Right cardiac atrium (tissue), 5 donors: ENCODE measurements at regions not wholly inside any gene's neighbourhood (a gene's known extent, or its start where the extent isn't known, plus 50 kb on each side); places are given as distances from the start of the nearest gene placed in this dataset.
"Not testable (repeated sequence)": the region's sequence is repeated elsewhere in the genome, so short reads cannot be mapped to it uniquely, and the experiment has no call there.

Experiments used
- ATAC-seq, 2 donors: fragments of 200-7000 bp; cut with Tn5 transposase; one replicate each; pipeline versions ENCODE4 v1.8.0 to v1.9.1; 2020; ENCODE audit warnings: moderate library complexity in 2 of 2, mild to moderate bottlenecking in 1 of 2
- DNase-seq, 3 donors: peaks; one replicate each; pipeline ENCODE4 v3.0.0-alpha.2; 2020
- H3K27ac ChIP-seq: one replicate; pipeline ENCODE4 v1.5.1; 2013; ENCODE audit warnings: mild to moderate bottlenecking, low read length, control low read depth, moderate library complexity
- H3K27me3 ChIP-seq: one replicate; pipeline ENCODE4 v1.6.1; 2013; ENCODE audit not compliant: control insufficient read depth, insufficient read depth
- H3K4me1 ChIP-seq: one replicate; pipeline ENCODE4 v1.6.1; 2013; ENCODE audit warnings: low read length; ENCODE audit not compliant: control insufficient read depth, insufficient read depth
- H3K4me3 ChIP-seq: one replicate; pipeline ENCODE4 v1.5.1; 2013; ENCODE audit warnings: low read length, control low read depth
- H3K9me3 ChIP-seq: one replicate; pipeline ENCODE4 v1.6.1; 2013; ENCODE audit warnings: low read length; ENCODE audit not compliant: control insufficient read depth
- WGBS: extraction: QIAGEN DNeasy Blood & Tissue Kit; methylation state at CpG from one replicate; pipeline ENCODE4 v1.1.7; 2013; 5-methylcytosine and 5-hydroxymethylcytosine counted together
- intact Hi-C, 4 donors: fragments of 100-400 bp; cut with DNase I; formaldehyde crosslinking; loops; one replicate each; pipeline versions ENCODE4 v1.11.0 to v1.14.0; 2022 to 2023
- donor health status: healthy with polysubstance abuse.
- donor health status: DM: no; HTN: yes; CAD: no.
- donor health status: DM: no; HTN: no; CAD: no.
- donor health status: DM: no; HTN: yes; CAD: no; lungs with severe emphysema.
- donor health status: DM: yes; HTN: yes; CAD: no.

DNA sequence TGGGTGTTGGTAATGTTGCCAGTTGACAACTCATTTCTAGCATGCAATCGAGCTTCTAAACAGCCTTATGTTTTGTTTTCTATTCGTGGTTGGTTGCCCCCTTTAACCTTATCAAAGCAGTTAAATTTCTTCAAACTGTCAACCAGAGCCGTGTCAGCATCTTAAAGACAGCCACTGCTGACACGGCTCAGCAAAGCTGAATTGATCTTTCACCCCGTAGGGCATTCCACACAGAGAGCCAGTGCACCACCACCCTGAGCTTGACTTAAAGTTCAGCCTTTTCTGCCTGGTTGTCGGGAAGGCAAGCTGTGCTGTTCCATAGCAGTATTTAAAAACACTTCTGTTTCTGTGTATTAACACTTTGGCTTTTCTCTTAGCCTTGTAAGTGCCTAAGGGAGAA is 355.0 kb upstream of the CHST9 start:
- Histone ChIP-seq H3K4me1 (no peaks in the 10 kb centered on the region), H3K27ac (no peak overlapping the region)
- ATAC-seq: no peak

DNA sequence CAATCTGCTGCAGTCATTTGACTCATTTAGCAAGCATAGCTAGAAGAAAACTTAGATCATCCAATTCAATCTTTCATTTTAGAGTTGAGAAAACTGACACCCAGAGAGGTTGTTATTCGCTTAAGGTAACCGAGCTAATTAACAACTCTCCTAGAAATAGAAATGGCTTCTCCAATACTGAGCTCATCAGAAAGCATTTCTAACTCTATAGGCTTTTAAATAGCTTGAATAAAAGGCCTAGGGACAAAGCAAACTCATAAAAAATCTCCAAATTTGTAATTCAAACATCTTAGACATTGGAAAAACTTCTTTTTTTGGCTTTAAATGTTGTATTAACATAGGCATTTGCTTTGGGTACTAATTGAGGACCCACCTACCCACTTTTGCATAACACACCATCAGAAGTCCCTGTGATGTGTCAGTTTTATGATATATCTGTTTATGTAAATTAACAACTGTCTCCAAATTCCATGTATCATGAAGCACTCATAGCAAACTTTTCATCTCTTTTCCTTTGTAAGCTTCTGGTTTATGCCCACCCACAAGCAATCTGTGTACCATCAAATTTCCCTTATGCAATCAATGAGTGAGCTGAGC is 343.9 kb upstream of the CHST9 start:
- no peak overlapping the region for H3K27ac ChIP-seq

More for the DNA sequence above, 355.0 kb upstream of the CHST9 start:
- intact Hi-C loops: no loop called here
- no peaks in the 10 kb centered on the region for H3K27me3 ChIP-seq
- no peaks in the 10 kb centered on the region for H3K9me3 ChIP-seq
- no peak for DNase-seq
- H3K4me3 ChIP-seq: no peak overlapping the region
- WGBS: 40% methylated on average over 6 of the region's 6 CpGs

GRCh38 chr18:27527856-27528255 is 342.7 kb upstream of the CHST9 start:
- Histone ChIP-seq H3K4me1 (no peaks in the 10 kb centered on the region), H3K27me3 (no peaks in the 10 kb centered on the region)
- intact Hi-C loops: no loop called here

More for the DNA sequence above, 343.9 kb upstream of the CHST9 start:
- Histone ChIP-seq H3K4me3 (no peak overlapping the region), H3K4me1 (no peaks in the 10 kb centered on the region), H3K9me3 (no peaks in the 10 kb centered on the region), H3K27me3 (no peaks in the 10 kb centered on the region)
- intact Hi-C loops: no loop called here
- DNase-seq: no peak
- ATAC-seq: no peak
- WGBS: 88% methylated on average over 2 of the region's 2 CpGs

DNA sequence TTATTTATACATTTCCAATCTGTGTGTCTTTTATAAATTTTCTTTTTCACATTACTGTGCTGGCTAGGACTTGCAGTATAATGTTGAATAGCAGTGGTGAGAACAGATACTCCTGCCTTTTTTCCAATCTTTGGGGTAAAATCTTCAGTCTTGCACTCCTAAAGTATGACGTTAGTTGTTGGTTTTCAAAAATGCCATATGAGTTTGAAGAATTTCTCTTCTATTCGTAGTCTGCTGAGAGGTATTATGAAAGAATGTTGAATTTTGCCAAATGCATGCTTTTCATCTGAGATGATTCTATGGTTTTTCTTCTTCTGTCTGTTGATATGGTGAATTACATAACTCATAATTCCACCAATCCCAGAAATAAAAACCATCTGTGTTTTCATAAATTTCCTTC is 335.3 kb upstream of the CHST9 start:
- Histone ChIP-seq H3K9me3 (no peaks in the 10 kb centered on the region), H3K27ac (no peak overlapping the region), H3K27me3 (no peaks in the 10 kb centered on the region), H3K4me3 (no peak overlapping the region), H3K4me1 (no peaks in the 10 kb centered on the region)
- WGBS: 62% methylated on average over 2 of the region's 2 CpGs
- no peak for ATAC-seq
- DNase-seq: no peak
- intact Hi-C loops: no loop called here

More at GRCh38 chr18:27527856-27528255, 342.7 kb upstream of the CHST9 start:
- Histone ChIP-seq H3K4me3 (no peak overlapping the region), H3K9me3 (no peaks in the 10 kb centered on the region), H3K27ac (no peak overlapping the region)
- no peak for ATAC-seq
- no peak for DNase-seq
- WGBS: 31% methylated on average over 3 of the region's 3 CpGs

DNA sequence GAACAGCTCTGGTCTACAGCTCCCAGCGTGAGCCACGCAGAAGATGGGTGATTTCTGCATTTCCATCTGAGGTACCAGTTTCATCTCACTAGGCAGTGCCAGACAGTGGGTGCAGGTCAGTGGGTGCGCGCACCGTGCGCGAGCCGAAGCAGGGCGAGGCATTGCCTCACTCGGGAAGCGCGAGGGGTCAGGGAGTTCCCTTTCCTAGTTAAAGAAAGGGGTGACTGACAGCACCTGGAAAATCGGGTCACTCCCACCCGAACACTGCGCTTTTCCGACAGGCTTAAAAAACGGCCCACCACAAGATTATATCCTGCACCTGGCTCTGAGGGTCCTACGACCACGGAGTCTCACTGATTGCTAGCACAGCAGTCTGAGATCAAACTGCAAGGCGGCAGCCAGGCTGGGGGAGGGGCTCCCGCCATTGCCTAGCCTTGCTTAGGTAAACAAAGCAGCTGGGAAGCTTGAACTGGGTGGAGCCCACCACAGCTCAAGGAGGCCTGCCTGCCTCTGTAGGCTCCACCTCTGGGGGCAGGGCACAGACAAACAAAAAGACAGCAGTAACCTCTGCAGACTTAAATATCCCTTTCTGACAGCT is 325.0 kb upstream of the CHST9 start:
- intact Hi-C loops, DNase-seq, H3K4me3 ChIP-seq, ATAC-seq, H3K4me1 ChIP-seq, H3K9me3 ChIP-seq, H3K27ac ChIP-seq, H3K27me3 ChIP-seq: not testable (repeated sequence)
- 85% methylated on average over 21 of the region's 21 CpGs for WGBS

DNA sequence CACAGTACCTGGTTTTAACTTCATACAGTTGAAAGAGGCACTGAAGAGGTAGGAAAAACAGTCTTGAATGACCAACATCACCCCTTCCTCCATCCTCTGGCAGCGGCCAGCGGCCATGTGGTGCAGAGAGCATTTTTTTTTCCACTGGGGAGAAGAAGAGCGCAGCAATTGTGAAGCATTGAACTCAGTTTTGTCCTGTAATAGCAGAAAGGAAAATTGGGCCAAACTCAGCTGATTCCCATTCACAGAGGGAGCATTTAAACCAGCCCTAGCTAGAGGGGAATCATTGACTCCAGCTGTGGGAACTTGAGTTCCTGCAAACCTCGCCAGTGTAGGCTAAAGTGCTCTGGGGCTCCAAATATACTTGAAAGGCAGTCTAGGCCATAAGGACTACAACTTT is 316.6 kb upstream of the CHST9 start:
- no peaks in the 10 kb centered on the region for H3K9me3 ChIP-seq
- H3K27ac ChIP-seq: no peak overlapping the region
- ATAC-seq (no peak), DNase-seq (no peak)
- intact Hi-C loops: no loop called here
- H3K4me1 ChIP-seq: no peaks in the 10 kb centered on the region
- 79% methylated on average over 4 of the region's 4 CpGs for WGBS
- H3K4me3 ChIP-seq: no peak overlapping the region
- H3K27me3 ChIP-seq: no peaks in the 10 kb centered on the region

DNA sequence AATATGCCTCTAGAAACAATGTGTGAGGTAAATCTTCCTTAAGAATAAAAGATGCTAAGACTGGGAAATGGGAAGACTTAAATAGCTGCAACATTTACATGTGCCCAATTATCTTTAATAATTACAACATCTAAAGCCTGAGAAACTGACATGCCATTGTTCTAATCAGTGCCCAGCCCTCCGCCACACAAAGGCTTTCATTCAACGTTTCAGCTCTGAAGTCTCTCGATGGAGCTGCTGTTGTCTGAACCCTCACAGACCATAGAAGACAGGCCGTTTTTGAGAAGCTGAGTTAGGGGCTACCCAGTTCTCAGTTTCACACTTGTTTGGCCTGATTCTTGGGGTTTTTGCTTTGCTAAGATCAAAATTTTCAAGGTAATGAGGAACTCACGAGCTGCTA is 315.4 kb upstream of the CHST9 start:
- H3K4me1 ChIP-seq: no peaks in the 10 kb centered on the region
- ATAC-seq: no peak
- no peak overlapping the region for H3K4me3 ChIP-seq
- H3K9me3 ChIP-seq: no peaks in the 10 kb centered on the region
- H3K27ac ChIP-seq: no peak overlapping the region
- intact Hi-C loops: no loop called here
- no peaks in the 10 kb centered on the region for H3K27me3 ChIP-seq
- DNase-seq: no peak
- WGBS: 62% methylated on average over 5 of the region's 5 CpGs

DNA sequence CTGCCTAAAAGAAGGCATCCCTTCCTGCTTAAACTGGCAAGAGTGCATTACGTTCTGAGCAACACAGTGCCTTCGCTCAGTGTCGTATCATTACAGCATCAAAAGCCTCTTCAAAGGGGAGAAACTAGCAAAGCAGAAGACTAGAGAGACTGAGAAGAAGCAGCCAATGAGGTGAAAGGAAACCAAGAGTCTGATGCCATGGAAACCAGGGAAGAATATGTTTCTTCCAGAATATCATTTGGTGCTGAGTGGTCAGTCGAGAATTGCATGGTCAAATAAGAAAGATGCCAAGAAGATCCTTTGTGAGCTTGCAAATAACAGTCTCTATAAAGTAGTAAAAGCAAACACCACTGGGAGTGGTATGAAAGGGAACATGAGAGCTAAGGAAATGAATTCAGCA is 312.1 kb upstream of the CHST9 start:
- H3K27me3 ChIP-seq: no peaks in the 10 kb centered on the region
- no peak for ATAC-seq
- intact Hi-C loops: no loop called here
- H3K4me1 ChIP-seq: no peaks in the 10 kb centered on the region
- H3K9me3 ChIP-seq: no peaks in the 10 kb centered on the region
- no peak for DNase-seq
- no peak overlapping the region for H3K4me3 ChIP-seq
- 80% methylated on average over 4 of the region's 4 CpGs for WGBS
- H3K27ac ChIP-seq: no peak overlapping the region

GRCh38 chr18:27493182-27493581 is 308.1 kb upstream of the CHST9 start:
- Histone ChIP-seq H3K4me3 (no peak overlapping the region), H3K27me3 (no peaks in the 10 kb centered on the region), H3K27ac (no peak overlapping the region), H3K4me1 (no peaks in the 10 kb centered on the region), H3K9me3 (no peaks in the 10 kb centered on the region)
- ATAC-seq (no peak), DNase-seq (no peak)
- intact Hi-C loops: no loop called here
- 69% methylated on average over 4 of the region's 4 CpGs for WGBS

DNA sequence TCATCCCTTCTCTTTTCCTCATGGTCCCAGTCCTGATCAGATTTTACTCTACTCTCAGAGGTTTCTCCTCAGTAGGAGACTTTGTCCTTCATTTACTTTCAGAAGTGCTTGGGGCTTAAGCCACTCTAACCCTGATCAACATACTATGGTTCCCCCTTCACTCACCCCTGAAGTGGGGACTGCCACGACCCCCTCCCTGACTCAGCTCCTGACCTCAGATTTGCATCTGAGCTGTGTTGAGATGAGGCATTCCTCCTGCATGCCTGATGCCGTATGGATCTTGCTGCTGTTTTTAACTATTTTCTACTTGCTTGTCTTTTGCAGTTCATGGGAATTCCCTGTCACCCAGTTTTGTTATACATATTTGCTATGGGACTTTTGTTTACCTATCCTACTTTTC is 306.7 kb upstream of the CHST9 start:
- H3K27ac ChIP-seq: no peak overlapping the region
- 30% methylated on average over 2 of the region's 2 CpGs for WGBS
- H3K4me1 ChIP-seq: no peaks in the 10 kb centered on the region
- DNase-seq (no peak), ATAC-seq (no peak)
- no peaks in the 10 kb centered on the region for H3K27me3 ChIP-seq
- H3K9me3 ChIP-seq: no peaks in the 10 kb centered on the region
- intact Hi-C loops: no loop called here
- no peak overlapping the region for H3K4me3 ChIP-seq

DNA sequence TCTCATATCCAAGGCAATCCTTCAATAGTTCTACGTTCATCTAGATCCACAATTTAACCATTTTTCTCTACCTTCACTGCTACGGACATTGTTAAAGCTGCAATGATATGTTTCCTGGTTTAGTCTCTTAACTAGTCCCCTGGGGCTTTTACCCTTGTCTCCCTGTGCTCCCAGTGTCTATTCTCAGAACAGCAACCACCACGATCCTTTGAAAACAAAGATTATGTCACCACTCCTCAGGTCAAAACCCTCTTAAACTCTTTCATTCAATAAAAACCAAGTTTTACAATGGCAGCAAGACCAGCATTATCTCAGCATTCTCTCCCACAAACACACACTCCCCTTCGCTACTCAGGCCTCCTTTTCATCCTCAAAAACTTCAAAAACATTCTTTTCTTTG is 298.2 kb upstream of the CHST9 start:
- Histone ChIP-seq H3K27ac (no peak overlapping the region), H3K4me1 (no peaks in the 10 kb centered on the region), H3K27me3 (no peaks in the 10 kb centered on the region), H3K9me3 (no peaks in the 10 kb centered on the region), H3K4me3 (no peak overlapping the region)
- DNase-seq (no peak), ATAC-seq (no peak)
- intact Hi-C loops: no loop called here
- WGBS: 55% methylated on average over 4 of the region's 4 CpGs

DNA sequence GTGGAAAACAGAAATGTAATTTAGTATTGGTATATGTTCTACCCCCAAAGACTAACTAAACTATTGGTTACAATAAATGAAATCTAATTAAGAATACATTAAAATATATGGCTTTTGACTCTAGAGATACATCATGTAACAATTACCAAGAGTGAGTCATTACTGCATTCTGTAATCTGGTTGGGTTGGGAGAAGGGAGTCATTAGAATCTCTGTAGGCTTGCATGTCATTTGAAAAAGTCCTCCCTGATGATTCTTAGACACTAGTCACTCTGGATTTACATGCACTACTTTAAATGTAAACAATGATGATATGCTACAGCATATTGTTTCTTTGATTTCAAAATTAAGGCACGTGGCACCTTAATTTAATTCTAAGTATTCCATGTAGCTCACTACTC is 293.4 kb upstream of the CHST9 start:
- Histone ChIP-seq H3K4me1 (no peaks in the 10 kb centered on the region), H3K9me3 (no peaks in the 10 kb centered on the region), H3K27me3 (no peaks in the 10 kb centered on the region), H3K27ac (no peak overlapping the region), H3K4me3 (no peak overlapping the region)
- WGBS: 0% methylated on average over 1 of the region's 1 CpG
- ATAC-seq (no peak), DNase-seq (no peak)
- intact Hi-C loops: no loop called here
